HG03575 (cell line): ENCODE measurements at regions not wholly inside any gene's neighbourhood (a gene's known extent, or its start where the extent isn't known, plus 50 kb on each side); places are given as distances from the start of the nearest gene placed in this dataset.

ENCODE experiments used
- ATAC-seq: cut with Tn5 transposase; IDR thresholded peaks from one replicate; pipeline ENCODE4 v1.9.1; 2021; ENCODE audit not compliant: unreplicated experiment, insufficient number of reproducible peaks, low FRiP score; ENCODE audit errors: extremely low read depth

- no peak for ATAC-seq
Observed at GRCh38 chr22:48855013-48855412, 972.7 kb downstream of the BRD1 start.

DNA sequence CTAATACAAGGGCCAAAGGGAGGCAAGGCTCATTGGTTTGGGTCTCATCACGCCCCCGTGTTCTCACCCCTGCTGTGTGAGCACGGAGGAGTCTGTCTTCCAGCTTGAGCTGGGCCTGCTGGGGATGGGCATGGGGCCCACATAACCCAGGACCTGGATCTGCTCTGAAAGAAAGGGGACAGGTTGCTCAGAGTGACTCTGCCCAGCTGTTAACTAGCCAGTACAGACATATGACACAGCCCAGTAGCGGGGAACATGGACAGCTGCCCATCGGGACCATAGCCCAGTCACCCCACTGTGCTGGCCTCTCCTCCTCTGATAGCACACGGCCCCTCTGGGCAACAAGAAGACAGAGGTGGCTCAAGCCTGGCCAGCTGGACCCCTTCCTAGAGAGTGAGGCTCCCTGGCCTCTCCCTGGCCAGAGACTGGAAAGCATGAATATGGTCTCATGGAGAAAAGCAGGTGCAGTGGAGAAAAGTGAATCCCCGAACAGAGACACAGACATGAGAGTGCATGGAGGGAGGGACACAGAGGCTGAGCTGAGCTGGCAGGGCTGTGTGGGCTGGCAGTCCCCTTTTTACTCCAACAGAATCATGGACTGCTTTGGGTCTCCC, 973.9 kb downstream of the BRD1 start:
- no peak for ATAC-seq

DNA sequence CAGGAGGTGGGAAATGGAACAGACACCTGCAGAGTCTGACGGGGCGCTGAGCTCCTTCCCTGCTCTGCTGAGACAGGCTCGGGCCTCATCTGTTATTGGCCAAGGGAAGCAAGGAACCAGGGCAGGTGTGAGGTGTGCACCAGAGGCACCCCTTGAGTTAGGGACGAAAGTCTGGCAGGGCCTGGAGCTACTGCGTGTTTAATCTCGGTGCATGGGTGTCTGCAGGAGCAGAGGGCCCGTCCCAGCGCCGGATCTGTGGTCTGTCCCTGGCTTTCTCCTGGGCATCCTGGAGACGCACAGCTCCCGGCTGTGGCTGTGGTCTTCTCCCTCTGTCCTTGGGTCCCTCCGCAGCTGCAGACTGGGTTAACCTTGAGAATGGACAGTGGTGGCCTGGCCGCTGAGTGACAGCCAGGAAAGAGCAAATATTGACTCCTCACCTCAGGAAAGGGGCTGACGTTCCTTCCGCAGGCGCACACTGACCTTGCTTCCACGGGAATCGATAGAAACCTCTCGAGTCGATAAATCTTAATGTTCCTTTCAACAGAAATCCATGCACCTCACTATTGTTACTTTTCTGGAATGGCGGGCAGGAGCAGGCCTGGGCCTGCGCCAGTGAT, 975.6 kb downstream of the BRD1 start:
- no peak for ATAC-seq

DNA sequence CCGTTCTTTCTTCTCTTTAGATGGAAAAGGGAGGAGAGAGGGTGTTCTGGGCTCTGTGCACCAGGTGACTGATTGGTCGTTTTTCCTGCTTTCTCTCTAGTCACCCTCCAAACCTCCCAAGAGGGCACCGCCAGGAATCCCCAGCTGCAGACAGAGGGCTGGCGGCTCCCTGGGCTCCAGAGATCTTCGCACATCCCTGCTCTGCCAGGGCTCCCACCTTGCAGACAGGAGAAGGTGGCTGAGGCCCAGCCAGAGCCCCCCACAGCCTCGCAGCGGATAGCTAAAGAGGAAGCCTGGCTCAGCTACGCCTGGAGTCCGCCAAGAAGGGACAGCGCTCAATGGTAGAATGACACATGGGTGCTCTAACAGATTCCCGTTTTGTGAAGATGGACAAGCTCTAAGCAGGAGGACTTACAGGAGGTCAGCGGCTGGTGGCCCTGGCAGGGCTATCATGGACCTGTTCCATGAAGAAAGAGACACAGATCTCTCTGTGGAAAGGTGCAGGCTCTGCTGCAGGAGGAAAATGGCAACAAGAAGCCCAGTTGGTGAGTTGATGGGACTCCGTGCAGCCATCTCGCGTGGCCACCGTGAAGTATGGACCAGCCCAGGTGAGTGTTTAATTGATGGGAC, 976.9 kb downstream of the BRD1 start:
- ATAC-seq: no peak

DNA sequence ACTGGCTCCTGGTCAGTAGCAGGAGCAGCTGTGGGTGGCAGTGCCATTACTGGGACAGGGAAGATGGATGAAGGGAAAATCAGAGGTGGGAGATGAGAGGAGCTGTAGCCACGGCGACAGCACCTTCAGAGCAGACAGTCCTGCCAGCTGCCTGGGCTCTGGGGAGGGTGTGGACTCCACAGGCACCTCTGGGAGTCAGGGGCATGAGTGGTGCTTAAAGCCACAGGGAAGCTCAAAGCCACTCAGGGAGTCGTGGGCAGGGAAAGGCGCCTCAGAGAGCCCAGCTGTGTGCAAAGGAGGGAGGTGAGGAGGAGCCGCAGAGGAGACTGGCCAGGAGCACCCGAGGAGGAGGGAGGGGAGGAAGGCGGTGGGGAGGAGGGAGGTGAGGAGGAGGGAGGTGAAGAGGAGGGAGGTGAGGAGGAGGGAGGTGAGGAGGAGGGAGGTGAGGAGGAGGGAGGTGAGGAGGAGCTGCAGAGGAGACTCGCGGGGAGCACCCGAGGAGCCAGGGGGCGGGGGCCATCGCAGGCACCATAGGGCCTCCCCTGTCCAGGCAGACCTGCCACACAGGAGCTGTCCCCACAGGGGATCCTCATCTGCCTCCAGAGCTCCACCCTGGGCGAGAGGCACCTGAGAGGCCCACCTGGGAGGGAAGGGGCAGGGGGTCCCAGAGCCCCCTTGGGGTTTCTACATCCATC, 977.6 kb downstream of the BRD1 start:
- no peak for ATAC-seq

DNA sequence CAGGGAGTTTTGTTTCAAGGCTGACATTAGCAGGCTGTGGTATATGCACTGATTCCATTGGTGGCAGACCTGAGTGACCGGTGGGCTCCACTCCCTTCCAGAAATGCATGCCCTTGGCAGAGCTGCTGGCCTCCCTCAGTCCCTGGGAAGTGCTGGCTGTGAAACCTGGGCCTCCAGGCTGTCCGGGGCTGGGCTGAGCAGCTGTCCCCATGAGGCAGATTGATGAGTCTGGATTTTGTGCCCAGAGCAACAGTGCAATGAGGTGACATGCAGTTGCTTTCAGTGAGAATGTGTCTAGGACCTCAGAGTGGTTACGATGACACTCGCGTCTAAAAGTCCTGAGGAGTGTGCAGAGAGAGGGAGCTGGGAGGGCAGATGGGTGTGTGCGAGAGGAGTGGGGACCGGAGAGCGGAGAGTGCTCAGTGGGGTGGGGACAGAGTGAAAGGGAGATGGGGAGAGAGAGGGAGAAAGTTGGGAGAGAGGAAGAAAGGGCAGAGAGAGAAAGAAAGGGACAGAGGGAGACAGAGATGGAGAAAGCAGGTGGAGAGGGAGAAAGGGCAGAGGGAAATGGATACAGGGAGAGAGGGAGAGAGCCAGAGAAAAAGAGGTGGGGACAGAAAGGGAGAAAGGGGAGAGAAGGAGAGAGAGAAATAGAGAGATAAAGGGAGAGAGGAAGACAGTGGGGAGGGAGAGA, 978.3 kb downstream of the BRD1 start:
- ATAC-seq: no peak

- ATAC-seq: no peak
Observed at GRCh38 chr22:48846200-48846599, 981.5 kb downstream of the BRD1 start.

DNA sequence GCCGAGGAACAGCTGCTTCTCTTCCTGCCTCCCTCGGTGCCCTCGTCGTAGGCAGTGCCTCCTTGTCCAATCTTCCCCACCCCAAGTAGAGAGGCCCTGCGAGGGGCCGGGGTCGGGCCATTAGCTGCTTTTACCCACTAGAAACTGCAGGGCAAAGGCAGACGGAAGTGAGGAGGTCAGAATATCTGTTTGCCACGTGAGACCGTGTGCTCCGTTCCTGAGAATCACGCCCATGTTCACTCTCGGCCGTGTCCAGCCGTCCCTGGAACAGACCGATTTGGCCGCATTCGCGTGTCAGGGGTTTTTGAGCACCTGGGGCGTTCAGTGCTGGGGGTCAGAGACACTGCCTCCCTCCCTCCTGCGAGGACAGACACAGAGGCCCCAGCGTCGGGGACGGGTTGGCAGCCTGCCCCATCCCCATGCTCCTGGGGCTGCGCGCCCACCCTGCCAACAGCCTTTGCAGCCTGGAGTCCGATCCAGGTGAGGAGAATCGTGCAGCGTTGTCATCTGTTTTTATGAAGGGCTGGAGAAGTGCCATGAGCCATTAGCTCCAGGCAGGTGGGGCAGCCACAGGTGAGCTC, 982.2 kb downstream of the BRD1 start:
- ATAC-seq: no peak

- ATAC-seq: no peak
Observed at GRCh38 chr22:48844056-48844675, 983.5 kb downstream of the BRD1 start.

GRCh38 chr22:48843640-48844039, 984.0 kb downstream of the BRD1 start:
- ATAC-seq: no peak

DNA sequence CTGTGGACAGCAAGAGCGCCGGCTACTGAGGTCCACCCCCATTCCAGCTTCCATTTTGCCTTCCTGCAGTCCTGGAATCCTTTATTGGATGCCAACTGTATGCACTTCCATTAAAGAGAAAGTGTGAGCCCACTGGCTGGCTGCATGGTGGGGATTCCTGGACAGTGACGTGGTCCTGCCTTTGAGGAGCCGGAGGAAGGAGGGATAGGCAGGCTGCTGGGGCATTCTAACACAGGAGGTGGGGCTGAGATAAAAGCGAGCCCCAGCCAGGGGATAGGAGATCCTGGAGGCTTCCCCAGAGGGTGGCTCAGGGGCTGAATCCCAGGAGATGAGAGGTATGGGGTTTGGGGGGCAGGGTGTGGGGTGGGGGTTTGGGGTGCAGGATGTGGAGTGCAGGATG, 984.7 kb downstream of the BRD1 start:
- no peak for ATAC-seq

DNA sequence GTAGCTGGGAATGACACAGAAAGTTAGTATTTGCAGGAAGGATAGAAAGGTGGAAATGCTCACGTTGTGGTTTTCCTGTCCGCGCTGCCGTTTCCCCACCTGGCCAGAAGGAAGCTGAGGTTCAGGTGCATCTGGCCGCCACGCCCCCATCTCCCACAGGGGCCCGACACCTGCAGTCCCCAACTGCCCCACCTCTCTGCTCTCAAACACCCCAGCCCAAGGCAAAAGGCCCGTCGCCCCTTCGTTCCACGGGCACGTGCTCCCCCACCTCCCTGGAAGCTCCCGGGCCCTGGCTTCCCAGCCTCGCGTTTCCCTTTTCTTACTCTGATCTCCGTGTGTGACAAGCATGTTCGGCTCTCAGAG, 985.1 kb downstream of the BRD1 start:
- ATAC-seq: no peak

- no peak for ATAC-seq
Observed at GRCh38 chr22:48841881-48842582, 985.6 kb downstream of the BRD1 start.

DNA sequence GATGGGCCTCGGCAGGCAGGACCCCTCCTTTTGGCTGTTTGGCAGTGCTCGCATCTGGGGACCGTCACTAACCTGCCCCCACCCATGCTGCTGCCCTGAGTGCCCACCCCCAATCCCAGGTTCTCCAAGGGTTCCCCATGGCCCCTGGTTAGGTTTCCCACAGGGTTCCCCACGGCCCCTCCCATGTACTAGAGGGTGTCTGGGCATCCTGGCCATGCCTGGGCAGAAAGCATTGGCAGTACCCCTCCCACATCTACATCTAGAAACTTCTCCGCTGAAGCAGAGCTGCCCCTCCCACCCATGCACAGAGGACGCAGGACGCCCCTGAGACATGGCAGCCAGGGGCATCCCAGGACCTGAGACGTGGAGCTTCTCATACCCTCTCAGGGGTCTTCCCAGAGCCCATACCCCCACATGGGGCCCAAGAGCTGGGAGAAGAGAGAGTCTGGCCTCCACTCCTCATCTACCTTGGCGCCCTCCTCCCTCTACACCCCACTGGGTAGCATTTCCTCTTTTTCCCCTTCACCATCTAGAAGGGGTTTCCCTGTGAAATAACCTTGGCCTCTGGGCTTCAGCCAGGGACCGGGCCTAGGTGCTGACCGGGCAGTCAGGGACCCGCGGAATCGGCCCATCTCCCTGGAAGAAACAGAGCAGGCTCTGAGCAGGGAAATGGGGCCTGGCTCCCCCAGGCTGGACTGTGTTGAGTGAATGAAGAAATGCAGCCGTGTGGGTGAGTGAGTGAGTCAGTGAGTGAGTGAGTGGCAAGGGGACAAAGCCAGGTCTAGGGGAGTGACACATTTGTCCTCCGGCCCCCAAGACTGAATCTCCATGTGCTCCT, 987.3 kb downstream of the BRD1 start:
- no peak for ATAC-seq

DNA sequence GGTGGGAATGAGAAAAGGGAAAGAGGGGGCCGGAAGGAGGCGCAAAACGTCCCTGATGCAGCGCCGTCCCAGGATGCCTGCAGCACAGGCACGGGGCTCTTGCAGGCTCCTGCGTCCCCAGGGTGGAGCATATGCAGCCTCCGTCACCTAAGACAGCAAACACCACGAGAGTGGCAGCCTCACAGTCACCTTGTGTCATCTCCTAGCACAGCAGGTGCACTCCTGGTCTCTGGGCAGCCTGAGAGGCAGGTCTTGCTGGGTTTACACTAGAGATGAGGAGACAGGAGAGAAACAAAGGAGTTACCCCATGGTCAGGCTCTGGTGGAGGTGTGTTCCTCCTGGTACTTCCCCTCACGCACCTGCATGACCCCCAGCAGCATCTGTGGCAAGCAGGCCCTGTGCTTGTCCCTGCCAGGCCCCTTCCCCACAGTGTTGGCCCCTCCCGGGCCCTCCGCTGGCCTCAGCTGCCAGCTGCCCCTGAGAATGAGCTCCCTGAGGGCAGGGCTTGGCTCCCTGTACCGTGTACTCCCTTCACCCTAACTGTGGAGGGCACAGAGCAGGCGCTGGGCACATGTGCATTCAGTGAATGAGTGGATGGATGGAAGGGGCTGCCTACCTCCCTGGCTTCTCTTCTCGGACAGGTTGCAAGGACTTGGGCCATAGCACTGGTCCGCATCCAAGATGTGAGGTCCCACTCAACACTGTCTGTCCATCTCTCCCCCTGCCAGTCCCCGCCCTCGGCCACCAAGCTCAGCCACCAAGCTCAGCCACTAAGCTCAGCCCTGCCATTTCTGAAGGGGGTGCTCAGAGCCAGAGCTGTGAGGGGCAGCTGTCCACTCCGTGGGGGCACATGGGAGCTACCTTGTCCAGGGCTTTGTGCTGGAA, 988.6 kb downstream of the BRD1 start:
- ATAC-seq: no peak

DNA sequence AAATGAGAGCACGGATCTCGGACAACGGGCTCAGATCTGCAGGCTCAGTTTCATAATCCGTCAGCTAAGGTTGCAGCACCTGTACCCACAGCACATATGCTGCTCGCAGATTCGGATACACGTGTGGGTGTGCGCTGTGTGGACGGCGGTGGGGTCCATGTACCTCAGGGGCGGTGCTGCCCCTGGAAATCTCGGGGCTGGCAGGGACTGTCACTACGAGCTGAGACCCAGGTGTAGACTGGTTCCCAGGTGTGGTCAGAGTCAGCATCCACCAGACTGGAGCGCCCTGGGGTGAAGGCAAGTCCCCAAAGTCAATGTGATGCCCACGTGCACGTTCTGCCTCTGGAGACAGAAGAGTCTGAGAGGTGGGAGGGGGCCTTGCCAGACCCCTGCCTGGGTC, 989.3 kb downstream of the BRD1 start:
- ATAC-seq: no peak
